HG03139 (cell line): ENCODE measurements at regions not wholly inside any gene's neighbourhood (a gene's known extent, or its start where the extent isn't known, plus 50 kb on each side); places are given as distances from the start of the nearest gene placed in this dataset.
"Not testable (repeated sequence)": the region's sequence is repeated elsewhere in the genome, so short reads cannot be mapped to it uniquely, and the experiment has no call there.

Experiments
- ATAC-seq: cut with Tn5 transposase; IDR thresholded peaks from one replicate; pipeline ENCODE4 v1.9.1; 2021; ENCODE audit not compliant: unreplicated experiment

DNA sequence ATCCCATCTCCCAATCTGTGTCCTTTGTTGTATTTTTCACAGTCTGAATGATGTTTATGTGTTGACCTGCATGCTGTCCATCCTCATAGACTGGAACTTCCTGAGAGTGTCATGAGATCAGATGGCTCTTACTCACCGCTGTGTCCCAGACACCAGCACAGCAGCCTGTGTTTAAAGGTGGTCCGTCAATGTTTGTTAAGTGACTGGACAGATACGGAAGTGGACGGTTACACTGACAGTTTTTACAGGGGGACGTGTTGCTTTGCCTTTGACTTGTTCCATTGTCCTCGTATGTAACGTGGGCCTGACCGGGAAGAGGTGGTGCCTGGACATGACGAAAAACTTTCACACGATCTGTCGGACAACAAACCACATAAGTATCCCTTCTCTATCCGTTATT is 56.7 kb upstream of the SULF2 start:
- ATAC-seq, result not testable (repeated sequence)

DNA sequence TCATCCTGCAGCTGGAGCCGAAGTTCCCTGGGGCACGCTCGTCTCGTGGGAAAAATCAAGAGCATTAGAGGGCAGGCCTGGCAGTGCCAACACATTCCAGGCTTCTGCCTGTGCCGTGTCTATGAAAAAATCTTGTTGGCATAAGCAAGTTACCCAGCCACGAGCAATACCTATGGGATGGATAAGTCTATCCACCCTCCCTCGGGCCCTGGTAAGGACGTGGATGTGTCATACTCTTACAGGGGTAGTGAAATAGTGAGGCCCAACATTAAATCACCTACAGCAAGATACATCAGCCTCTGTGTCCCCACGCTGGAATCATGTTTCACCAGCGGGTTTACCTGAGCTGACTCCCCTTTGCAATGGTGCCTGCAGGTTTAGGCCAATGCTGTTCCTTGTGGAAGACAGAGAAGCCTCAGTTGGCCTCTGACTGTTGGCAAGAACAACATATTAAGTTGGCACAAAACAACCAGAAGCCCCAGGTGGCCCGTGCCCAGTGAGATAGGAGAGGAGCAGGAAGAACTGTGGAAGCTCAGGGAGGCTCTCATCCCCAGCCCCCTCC is 51.1 kb upstream of the SULF2 start:
- ATAC-seq, result not testable (repeated sequence)
